Activated T-cell treated with anti-CD3 and anti-CD28 coated beads, Interleukin-2, amount 50 U/mL, for 48 hours (primary cell): ENCODE measurements at regions not wholly inside any gene's neighbourhood (a gene's known extent, or its start where the extent isn't known, plus 50 kb on each side); places are given as distances from the start of the nearest gene placed in this dataset.
"Not testable (repeated sequence)": the region's sequence is repeated elsewhere in the genome, so short reads cannot be mapped to it uniquely, and the experiment has no call there.

Experiments used
- DNase-seq, 2 experiments: peaks; one replicate each; pipeline ENCODE4 v3.0.0-alpha.2; 2020

DNA sequence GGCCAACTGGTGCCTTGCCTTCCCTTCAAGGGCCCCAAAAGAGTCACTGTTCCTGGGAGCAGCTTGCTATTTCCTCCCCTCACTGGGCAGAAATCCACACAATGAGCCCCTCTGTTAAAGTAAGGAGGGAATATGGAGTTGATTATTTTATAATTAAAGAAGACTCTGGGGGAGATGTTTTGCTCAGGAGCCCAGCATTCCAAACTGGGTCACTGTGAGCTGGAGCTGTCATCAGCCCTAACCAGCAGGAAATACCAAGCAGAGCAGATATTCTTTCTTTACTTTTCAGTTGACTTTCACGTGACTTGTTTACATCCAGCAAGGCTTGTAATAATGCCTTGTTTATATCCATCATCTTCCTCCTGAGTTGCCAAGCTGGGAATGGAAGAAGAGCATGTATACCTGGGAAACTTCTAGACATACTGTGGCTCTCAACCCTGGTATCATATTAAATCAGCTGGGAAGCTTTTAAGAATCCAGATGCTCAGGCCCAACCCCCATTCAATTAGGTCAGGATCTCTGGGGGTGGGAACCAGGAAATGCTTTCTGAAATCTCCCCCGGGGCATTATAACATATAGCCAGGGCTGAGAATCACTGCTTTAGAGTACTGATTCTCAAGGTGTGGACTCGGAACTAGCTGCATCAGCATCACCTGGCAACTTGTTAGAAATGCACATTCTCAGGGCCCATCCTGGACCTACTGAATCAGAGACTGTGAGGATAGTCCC, 175.6 kb upstream of the MYLIP start:
- no peak for DNase-seq

DNA sequence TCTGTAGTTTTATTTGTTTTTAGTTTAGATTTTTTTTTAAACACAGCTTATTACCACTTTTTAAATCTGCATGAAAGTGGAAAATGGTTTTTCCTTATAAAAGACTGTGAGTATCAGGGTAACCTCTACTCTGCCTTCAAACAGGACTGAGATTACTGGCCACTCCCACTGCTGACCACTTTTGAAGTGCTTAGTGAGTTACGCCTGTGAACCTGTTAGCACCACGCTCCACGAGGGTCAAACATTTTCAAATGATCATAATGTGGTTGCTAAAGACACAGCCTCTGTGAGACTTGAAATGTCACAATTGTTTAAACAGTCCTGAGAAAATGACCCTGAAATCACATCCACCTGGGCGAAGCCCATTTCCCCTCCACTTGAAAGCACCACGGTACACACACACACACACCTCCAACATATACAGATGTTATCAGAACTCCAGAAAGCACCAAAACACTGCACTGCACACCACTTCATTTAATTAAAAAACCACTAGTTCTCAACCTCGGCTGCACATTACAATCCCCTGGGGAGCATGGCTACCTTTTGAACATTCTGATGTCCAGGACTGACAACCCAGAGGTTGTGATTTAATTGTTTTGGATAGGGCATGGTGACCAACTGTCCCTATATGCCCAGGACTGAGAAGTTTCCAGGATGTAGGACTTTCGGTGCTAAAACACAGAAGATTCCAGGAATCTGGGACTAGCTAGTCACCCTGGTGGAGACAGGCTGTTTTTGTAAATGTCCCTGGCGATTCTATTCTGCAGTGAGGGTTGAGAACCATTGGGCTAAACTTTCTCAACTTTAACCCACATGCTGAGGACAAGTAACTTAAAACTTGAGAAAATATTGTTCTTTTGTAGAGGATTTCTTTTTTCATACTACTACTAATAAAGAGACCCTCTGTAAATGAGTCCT, 176.4 kb upstream of the MYLIP start:
- no peak for DNase-seq

- DNase-seq: no peak
These were observed 177.8 kb upstream of the MYLIP start for GRCh38 chr6:15950962-15951569.

GRCh38 chr6:15949982-15950381, 178.9 kb upstream of the MYLIP start:
- DNase-seq: no peak

GRCh38 chr6:15948930-15949900, 179.7 kb upstream of the MYLIP start:
- no peak for DNase-seq

- DNase-seq: no peak
These were observed 181.0 kb upstream of the MYLIP start for GRCh38 chr6:15947923-15948322.

DNA sequence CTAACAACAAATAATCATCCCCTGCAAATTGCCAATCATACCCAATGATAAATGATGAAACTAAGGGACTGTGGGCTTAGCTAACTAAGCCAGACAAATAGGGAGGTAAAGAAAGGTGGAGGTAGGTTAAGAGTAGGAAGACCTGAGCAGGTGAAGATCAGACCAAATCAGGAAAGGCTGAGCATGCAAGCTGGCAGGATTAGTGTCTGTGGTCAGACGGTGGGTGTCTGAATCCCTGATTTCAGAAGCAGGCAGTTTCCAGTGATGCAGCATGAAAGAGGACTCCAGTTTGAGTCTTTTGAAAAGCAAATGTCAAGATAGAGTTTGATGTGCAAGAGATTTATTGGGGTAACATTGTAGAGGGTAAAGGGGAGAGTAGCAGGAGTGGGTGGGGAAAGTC, 181.4 kb upstream of the MYLIP start:
- no peak for DNase-seq

DNA sequence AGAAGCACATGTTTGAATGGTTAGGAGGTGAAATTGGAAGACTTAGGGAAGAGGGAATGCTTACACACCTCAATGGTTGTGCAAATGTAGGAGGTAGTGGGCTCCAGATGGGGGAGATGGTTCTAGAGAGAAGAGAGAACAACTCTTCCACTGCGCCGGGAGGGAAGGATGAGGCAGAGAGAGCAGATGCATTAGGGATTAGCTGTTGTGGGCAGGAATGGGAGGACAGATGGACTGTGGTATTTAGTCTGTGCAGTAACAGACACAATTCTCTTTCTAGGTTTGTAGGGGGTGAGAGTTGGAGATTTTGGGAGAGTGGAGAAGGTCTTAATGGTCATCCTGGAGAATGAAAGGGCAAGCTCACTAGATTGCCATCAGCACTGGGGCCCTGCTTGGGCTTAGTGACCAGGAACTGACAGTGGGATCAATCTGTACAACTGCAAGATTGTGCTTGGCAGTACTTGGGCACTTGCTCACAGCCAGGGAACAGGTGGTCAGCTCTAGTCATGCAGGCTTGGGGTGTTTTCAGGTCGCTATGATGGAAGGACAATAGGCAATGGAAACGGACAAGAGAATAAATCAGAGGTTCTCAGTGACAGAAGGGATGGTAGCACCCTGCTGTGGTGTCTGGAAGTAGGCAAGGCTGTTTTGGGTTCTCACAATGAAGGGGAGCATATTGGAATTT, 182.0 kb upstream of the MYLIP start:
- DNase-seq: no peak

GRCh38 chr6:15945593-15946159, 183.2 kb upstream of the MYLIP start:
- no peak for DNase-seq

GRCh38 chr6:15943423-15943822, 185.5 kb upstream of the MYLIP start:
- no peak for DNase-seq

- DNase-seq: no peak
These were observed 187.7 kb upstream of the MYLIP start for GRCh38 chr6:15941168-15941567.

GRCh38 chr6:15938107-15938506, 190.8 kb upstream of the MYLIP start:
- DNase-seq: no peak

GRCh38 chr6:15937602-15938001, 191.3 kb upstream of the MYLIP start:
- no peak for DNase-seq

DNA sequence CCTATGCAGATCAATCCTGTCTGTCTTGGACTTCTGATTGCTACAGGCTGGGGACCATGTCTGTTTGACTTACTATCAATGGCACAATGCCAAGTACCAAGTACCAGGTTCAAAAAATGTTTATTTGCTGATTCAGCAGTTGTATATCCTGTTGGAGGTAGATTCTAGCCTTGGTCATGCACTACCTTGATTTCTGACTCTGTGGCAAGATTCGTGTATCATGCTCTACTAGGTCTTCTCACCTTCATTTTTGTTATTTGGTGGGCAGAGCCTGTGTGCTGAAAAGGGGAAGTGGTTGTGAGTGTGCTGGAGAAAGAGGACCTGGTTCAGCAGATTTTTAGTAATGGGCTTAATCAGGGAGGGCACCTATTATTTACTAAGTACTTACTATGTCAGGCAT, 192.4 kb upstream of the MYLIP start:
- DNase-seq: no peak

DNA sequence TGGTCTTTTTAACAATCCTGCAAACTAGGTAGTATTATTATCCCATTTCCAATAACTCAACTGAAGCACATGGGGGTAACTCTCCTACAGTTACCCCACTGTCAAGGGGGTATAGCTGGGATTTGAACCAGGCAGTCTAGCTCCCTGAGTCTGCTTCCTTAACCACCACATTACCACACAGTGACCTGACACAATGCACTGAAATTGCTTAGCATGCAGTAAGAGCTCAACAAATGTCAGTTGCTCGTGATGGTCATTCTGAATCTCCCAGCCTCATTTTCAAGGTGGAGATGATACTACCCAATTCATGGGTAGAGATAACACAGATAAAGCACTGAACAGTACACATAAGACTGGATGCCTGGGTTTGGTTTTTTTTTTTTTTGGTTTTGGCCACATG, 193.2 kb upstream of the MYLIP start:
- DNase-seq: no peak

GRCh38 chr6:15931697-15932096, 197.2 kb upstream of the MYLIP start:
- DNase-seq: not testable (repeated sequence)

DNA sequence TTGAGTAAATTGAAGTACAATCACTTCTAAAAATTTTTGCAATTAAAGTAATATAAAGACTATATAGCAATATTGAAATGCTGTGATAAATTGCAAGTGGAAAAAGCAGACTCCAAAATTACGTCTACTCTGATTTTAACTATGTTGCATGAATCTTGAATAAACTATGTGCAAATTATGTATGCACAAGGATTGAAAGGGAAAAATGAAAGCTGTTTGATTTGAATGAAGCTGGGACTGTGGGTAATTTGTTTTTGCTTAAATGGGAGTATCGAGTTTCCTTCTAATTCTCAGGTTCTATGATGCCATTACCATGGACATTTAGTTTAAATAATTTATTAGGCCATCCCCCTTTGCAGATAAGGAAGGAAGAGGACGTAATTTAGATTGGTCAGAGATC, 198.7 kb upstream of the MYLIP start:
- DNase-seq: no peak

DNA sequence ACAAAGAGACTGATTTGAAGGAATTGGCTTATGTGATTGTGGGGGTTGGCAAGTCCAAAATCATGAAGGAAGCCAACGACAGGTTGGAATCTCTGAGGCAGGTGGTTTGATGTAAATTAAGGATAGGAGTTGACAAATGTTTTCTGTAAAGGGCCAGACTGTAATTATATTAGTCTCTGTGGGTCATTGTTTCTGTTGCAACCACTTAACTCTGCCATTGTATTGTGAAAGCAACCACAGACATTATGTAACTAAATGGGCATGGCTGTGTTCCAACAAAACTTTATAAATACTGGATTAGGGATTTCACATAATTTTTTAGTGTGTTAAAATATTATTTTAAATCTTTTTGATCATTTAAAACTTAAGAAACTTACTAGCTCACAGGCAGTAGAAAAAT, 199.2 kb upstream of the MYLIP start:
- DNase-seq: no peak

- no peak for DNase-seq
These were observed 201.2 kb upstream of the MYLIP start for GRCh38 chr6:15927531-15928225.

- no peak for DNase-seq
These were observed 202.6 kb upstream of the MYLIP start for GRCh38 chr6:15926256-15926655.

DNA sequence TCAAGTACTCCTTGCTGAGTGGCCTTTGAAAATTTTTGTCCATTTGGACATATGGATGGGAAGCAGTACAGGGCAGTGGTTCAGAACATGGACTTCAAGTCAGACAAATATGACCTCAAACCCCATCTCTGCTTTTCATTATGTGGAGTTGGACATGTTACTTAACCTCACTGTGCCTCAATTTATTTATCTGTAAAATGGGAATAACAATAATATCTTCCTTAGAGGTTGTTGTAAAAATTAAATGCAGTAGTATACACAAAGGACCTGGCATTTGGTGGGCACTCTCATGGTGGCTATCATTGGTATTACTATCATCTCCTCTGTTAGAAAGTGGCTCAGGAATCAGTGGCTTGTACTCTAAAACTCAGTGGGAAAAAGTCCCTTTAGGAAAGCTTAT, 204.0 kb upstream of the MYLIP start:
- no peak for DNase-seq
